ENCODE measurements at regions not wholly inside any gene's neighbourhood (a gene's known extent, or its start where the extent isn't known, plus 50 kb on each side); places are given as distances from the start of the nearest gene placed in this dataset.

- TF ChIP-seq CTCF (IDR thresholded peaks at IDR 0.05; ENCODE audit: low read length) (no peak), EZH2 (optimal IDR thresholded peaks at IDR 0.05; ENCODE audit: low read depth, low read length) (no peak), EZH2phosphoT487 (IDR thresholded peaks at IDR 0.05; ENCODE audit: low read length) (no peak)
These were observed 350.0 kb upstream of the ST8SIA4 start for GRCh38 chr5:101253096-101253495.
